HUES6 (cell line): ENCODE measurements at regions not wholly inside any gene's neighbourhood (a gene's known extent, or its start where the extent isn't known, plus 50 kb on each side); places are given as distances from the start of the nearest gene placed in this dataset.
"Not testable (repeated sequence)": the region's sequence is repeated elsewhere in the genome, so short reads cannot be mapped to it uniquely, and the experiment has no call there.

Experiments used
- H3K27ac ChIP-seq: 2 replicates; pipeline ENCODE4 v1.7.0; 2013; ENCODE audit warnings: low read depth, mild to moderate bottlenecking, low read length, inconsistent platforms
- H3K27me3 ChIP-seq: 2 replicates; pipeline ENCODE4 v1.6.1; 2013; ENCODE audit warnings: low read length; ENCODE audit not compliant: control insufficient read depth, insufficient read depth
- H3K36me3 ChIP-seq: 2 replicates; pipeline ENCODE4 v1.6.1; 2013; ENCODE audit warnings: low read length; ENCODE audit not compliant: control insufficient read depth, insufficient read depth
- H3K4me1 ChIP-seq: 2 replicates; pipeline ENCODE4 v1.6.1; 2013; ENCODE audit warnings: low read length; ENCODE audit not compliant: control insufficient read depth, insufficient read depth
- H3K4me3 ChIP-seq: 2 replicates; pipeline ENCODE4 v1.5.1; 2013; ENCODE audit warnings: low read depth, low read length
- H3K9ac ChIP-seq: one replicate; pipeline ENCODE4 v1.6.1; 2013; ENCODE audit warnings: mild to moderate bottlenecking, low read length
- H3K9me3 ChIP-seq: 2 replicates; pipeline ENCODE4 v1.6.1; 2013; ENCODE audit warnings: low read depth, low read length; ENCODE audit not compliant: control insufficient read depth, insufficient read depth

DNA sequence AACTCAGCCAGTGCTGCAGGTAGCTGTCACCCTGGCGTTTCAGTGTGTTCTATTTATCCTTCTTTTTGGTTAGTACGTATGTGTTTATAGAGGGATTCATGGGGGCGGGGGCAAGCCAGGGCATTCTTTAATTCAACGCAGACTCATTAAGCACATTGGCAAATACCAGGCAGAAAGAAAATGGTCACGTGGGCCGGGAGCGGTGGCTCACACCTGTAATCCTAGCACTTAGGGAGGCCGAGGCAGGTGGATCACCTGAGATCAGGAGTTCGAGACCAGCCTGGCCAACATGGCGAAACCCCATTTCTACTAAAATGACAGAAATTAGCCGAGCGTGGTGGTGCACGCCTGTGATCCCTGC lies 69.1 kb downstream of the HAPSTR1 start:
- Histone ChIP-seq H3K9ac (no peak overlapping the region), H3K27me3 (no peaks in the 10 kb centered on the region), H3K4me3 (no peak overlapping the region), H3K9me3 (no peaks in the 10 kb centered on the region), H3K27ac (no peak overlapping the region), H3K36me3 (no peaks in the 10 kb centered on the region), H3K4me1 (peaks cover 6% of the 10 kb centered on the region)

DNA sequence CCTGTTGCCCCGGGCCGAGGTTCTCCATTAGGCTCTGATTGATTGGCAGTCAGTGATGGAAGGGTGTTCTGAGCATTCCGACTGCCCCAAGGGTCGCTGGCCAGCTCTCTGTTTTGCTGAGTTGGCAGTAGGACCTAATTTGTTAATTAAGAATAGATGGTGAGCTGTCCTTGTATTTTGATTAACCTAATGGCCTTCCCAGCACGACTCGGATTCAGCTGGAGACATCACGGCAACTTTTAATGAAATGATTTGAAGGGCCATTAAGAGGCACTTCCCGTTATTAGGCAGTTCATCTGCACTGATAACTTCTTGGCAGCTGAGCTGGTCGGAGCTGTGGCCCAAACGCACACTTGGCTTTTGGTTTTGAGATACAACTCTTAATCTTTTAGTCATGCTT lies 74.2 kb downstream of the HAPSTR1 start:
- H3K9me3 ChIP-seq: no peaks in the 10 kb centered on the region
- H3K27ac ChIP-seq: no peak overlapping the region
- H3K9ac ChIP-seq: no peak overlapping the region
- no peaks in the 10 kb centered on the region for H3K4me1 ChIP-seq
- H3K4me3 ChIP-seq: no peak overlapping the region
- no peaks in the 10 kb centered on the region for H3K27me3 ChIP-seq
- H3K36me3 ChIP-seq: no peaks in the 10 kb centered on the region

DNA sequence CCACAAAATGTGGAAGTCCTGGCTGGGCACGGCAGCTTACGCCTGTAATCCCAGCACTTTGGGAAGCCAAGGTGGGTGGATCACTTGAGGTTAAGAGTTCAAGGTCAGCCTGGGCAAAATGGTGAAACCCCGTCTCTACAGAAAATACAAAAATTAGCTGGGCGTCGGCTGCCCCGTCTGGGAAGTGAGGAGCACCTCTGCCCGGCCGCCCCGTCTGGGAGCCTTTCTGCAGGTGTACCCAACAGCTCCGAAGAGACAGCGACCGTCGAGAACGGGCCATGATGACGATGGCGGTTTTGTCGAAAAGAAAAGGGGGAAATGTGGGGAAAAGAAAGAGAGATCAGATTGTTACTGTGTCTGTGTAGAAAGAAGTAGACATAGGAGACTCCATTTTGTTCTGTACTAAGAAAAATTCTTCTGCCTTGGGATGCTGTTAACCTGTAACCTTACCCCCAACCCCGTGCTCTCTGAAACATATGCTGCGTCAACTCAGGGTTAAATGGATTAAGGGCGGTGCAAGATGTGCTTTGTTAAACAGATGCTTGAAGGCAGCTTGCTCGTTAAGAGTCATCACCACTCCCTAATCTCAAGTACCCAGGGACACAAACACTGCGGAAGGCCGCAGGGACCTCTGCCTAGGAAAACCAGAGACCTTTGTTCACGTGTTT lies 75.0 kb downstream of the HAPSTR1 start:
- H3K9me3 ChIP-seq, H3K9ac ChIP-seq, H3K4me3 ChIP-seq, H3K4me1 ChIP-seq, H3K27me3 ChIP-seq, H3K27ac ChIP-seq, H3K36me3 ChIP-seq: not testable (repeated sequence)

DNA sequence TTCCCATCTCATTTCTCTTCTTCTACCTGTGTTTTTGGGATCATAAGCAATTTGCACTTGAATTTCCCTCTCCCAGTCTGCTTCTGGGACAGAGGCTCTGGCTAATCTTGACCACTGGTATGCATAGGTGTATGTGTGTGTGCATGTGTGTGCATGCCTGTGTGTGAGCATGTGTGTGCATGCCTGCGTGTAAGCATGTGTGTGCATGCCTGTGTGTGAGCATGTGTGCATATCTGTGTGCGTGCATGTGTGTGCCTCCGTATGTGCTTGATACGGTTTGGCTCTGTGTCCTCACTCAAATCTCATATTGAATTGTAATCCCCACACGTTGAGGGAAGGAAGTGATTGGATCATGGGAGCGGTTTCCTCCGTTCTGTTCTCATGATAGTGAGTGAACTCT lies 77.7 kb downstream of the HAPSTR1 start:
- Histone ChIP-seq H3K9ac (no peak overlapping the region), H3K4me3 (no peak overlapping the region), H3K36me3 (no peaks in the 10 kb centered on the region), H3K27me3 (no peaks in the 10 kb centered on the region), H3K9me3 (no peaks in the 10 kb centered on the region), H3K27ac (no peak overlapping the region), H3K4me1 (no peaks in the 10 kb centered on the region)

DNA sequence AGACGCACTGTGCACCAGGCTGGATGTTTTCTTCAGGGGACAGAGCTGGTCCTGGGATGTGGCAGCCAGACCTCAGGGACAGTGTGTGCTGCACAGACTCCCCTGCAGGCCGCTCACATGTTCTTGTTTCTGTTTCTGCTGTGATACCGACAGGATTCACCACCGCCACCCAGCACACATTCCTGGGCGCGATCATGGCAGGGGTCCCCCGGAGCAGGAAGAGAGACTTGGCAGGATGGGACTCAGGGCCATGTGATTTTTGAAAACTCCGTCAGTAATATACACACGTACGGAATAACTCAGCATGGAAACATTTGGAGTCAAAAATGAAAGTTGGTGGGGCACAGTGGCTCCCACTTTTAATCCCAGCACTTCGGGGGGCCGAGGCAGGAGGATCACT lies 79.0 kb downstream of the HAPSTR1 start:
- Histone ChIP-seq H3K9me3 (no peaks in the 10 kb centered on the region), H3K36me3 (no peaks in the 10 kb centered on the region), H3K27me3 (no peaks in the 10 kb centered on the region), H3K4me1 (no peaks in the 10 kb centered on the region), H3K9ac (no peak overlapping the region), H3K4me3 (no peak overlapping the region), H3K27ac (no peak overlapping the region)

DNA sequence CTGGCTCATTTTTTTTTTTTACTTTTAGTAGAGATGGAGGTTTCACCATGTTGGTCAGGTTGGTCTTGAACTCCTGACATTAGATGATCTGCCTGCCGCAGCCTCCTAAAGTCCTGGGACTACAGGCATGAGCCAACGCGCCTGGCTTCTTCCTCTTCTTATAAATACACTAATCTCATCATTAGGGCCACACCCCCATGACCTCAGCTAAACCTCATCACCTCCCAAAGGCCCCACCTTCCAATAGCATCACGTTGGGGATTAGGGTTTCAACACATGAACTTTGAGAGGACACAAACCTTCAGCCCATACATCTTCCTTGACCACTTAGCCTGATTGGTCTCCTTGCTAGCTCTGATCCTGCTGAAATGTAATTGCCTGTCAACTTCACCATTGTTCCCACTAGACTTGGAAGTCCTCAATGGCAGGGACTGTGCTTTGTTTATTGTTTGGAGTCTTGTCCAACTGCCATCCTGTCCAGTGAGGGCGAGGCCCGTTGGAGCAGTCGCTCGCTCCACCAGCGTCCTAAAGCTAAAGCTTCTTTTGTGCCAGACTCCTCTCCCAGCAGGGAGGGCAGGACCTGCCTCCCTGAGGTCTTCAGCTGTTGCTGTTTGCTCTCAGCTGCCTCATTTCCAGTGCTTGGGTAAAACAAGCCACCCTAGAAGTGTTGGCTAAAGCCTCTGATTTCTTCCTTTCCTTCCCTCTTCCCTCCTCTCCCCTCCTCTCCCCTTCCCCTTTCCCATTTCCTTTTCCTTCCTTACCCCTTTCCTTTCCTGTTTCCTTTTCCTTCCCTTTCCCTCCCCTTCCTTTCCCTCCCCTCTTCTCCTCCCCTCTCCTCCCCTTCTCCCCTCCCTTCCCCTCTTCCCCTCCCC lies 85.3 kb downstream of the HAPSTR1 start:
- H3K4me3 ChIP-seq: no peak overlapping the region
- no peak overlapping the region for H3K27ac ChIP-seq
- no peaks in the 10 kb centered on the region for H3K27me3 ChIP-seq
- no peaks in the 10 kb centered on the region for H3K36me3 ChIP-seq
- H3K9me3 ChIP-seq: no peaks in the 10 kb centered on the region
- no peak overlapping the region for H3K9ac ChIP-seq
- H3K4me1 ChIP-seq: peaks cover 4% of the 10 kb centered on the region; the same call in 1 of the 2 replicates

DNA sequence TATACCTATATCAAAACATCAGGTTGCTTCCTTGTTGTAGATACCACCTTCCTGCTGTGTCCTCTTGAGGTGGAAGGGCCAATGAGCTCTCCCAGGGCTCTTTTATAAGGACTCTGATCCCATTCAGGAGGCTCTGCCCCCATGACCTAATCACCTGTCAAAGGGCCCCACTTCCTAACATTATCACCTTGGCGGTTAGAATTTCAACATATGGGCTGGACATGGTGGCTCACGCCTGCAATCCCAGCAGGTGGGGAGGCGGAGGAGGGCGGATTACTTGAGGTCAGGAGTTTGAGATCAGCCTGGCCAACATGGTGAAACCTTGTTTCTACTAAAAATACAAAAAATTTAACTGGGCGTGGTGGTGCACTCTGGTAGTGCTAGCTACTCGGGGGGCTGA lies 86.4 kb downstream of the HAPSTR1 start:
- Histone ChIP-seq H3K9me3 (no peaks in the 10 kb centered on the region), H3K4me1 (peaks cover 4% of the 10 kb centered on the region; the same call in 1 of the 2 replicates), H3K9ac (no peak overlapping the region), H3K36me3 (no peaks in the 10 kb centered on the region), H3K4me3 (no peak overlapping the region), H3K27me3 (no peaks in the 10 kb centered on the region), H3K27ac (no peak overlapping the region)

DNA sequence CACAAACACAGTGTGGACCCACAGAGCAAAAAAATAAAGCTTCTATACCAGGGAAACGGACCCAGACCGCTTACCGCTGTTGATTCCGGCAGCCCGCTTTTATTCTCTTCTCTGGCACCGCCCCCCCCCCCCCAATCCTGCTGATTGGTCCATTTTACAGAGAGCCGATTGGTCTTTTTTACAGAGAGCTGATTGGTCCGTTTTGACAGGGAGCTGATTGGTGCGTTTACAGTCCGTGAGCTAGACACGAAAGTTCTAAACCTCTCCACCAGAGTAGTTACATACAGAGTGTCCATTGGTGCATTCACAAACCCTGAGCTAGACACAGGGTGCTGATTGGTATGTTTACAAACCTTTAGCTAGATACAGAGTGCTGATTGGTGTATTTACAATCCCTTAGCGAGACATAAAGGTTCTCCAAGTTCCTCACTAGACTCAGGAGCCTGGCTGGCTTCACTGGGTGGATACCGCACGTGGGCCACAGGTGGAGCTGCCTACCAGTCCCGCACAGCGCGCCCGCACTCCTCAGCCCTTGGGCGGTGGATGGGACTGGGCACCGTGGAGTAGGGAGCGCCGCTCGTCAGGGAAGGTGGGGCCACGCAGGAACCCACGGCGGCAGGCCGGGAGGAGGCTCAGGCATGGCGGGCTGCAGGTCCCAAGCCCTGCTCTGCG lies 92.4 kb downstream of the HAPSTR1 start:
- Histone ChIP-seq H3K4me3 (no peak overlapping the region), H3K4me1 (no peaks in the 10 kb centered on the region; the same call in 1 of the 2 replicates), H3K9me3 (no peaks in the 10 kb centered on the region; the same call in 1 of the 2 replicates), H3K9ac (no peak overlapping the region), H3K27ac (no peak overlapping the region), H3K36me3 (no peaks in the 10 kb centered on the region), H3K27me3 (no peaks in the 10 kb centered on the region)

DNA sequence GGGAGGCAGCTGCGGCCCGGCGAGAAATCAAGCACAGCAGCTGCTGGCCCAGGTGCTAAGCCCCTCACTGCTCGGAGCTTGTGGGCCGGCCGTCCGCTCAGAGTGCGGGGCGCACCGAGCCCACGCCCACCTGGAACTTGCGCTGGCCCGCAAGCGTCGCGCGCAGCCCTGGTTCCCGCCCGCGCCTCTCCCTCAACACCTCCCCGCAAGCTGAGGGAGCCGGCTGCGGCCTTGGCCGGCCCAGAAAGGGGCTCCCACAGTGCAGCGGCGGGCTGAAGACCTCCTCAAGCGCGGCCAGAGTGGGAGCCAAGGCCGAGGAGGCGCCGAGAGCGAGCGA lies 92.9 kb downstream of the HAPSTR1 start:
- H3K36me3 ChIP-seq: no peaks in the 10 kb centered on the region
- no peak overlapping the region for H3K4me3 ChIP-seq
- H3K9me3 ChIP-seq: no peaks in the 10 kb centered on the region; the same call in 1 of the 2 replicates
- no peak overlapping the region for H3K27ac ChIP-seq
- H3K27me3 ChIP-seq: no peaks in the 10 kb centered on the region
- no peak overlapping the region for H3K9ac ChIP-seq
- no peaks in the 10 kb centered on the region; the same call in 1 of the 2 replicates for H3K4me1 ChIP-seq

DNA sequence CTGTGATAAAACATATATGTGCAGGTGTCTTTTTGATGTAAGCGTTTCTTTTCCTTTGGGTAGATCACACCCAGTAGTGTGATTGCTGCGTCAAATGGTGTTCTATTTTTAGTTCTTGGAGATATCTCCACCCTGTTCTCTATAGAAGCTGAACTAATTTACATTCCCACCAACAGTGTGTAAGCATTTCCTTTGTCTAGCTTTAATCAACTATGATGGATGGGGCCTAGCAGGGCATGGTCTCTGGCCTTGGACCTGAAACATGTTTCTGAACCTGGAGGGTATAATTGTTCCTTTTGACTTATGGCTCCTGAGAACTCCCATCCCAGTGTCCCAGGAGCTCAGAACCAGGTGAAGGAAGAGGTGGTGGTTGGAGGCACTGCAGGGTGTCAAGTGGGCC lies 93.9 kb downstream of the HAPSTR1 start:
- H3K27ac ChIP-seq: no peak overlapping the region
- H3K9ac ChIP-seq: no peak overlapping the region
- H3K4me3 ChIP-seq: no peak overlapping the region
- no peaks in the 10 kb centered on the region for H3K36me3 ChIP-seq
- H3K9me3 ChIP-seq: no peaks in the 10 kb centered on the region; the same call in 1 of the 2 replicates
- no peaks in the 10 kb centered on the region; the same call in 1 of the 2 replicates for H3K4me1 ChIP-seq
- no peaks in the 10 kb centered on the region for H3K27me3 ChIP-seq

DNA sequence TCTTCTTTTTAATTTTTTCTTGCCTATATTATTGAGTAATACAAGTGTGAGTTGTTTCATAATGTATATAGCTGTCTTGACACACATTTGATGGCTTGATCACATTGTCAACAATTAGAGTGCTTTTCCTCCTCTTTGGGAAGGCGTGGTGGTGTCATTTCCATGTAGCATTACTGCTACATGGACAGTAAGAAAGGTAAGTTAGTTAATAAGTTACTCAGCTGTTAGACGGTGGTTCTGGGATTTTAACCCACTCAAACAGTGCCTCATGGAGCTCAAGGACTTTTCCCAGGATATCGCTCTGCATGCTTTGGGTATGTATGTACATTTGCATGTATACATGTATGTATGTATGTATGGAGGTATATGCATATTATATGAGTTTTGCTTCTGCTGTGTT lies 94.6 kb downstream of the HAPSTR1 start:
- no peak overlapping the region for H3K9ac ChIP-seq
- no peaks in the 10 kb centered on the region for H3K36me3 ChIP-seq
- no peaks in the 10 kb centered on the region; the same call in 1 of the 2 replicates for H3K4me1 ChIP-seq
- H3K27ac ChIP-seq: no peak overlapping the region
- H3K4me3 ChIP-seq: no peak overlapping the region
- H3K27me3 ChIP-seq: no peaks in the 10 kb centered on the region
- H3K9me3 ChIP-seq: no peaks in the 10 kb centered on the region; the same call in 1 of the 2 replicates
